SU-DHL-6 (cell line): ENCODE measurements at regions not wholly inside any gene's neighbourhood (a gene's known extent, or its start where the extent isn't known, plus 50 kb on each side); places are given as distances from the start of the nearest gene placed in this dataset.

Source experiments
- H2AFZ ChIP-seq: fragments of 200-600 bp; sonication (generic); 2 replicates; pipeline ENCODE4 v1.6.1; 2014; ENCODE audit warnings: low read depth, mild to moderate bottlenecking, moderate library complexity, mixed read lengths, antibody characterized with exemption, low read length; ENCODE audit not compliant: severe bottlenecking
- H3F3A ChIP-seq: fragments of 200-600 bp; shearing (Covaris generic); 2 replicates; pipeline ENCODE4 v1.6.0; 2016; ENCODE audit warnings: antibody characterized with exemption, mild to moderate bottlenecking; ENCODE audit not compliant: insufficient read depth
- H3K27ac ChIP-seq: fragments of 200-600 bp; sonication (generic); 2 replicates; pipeline ENCODE4 v1.5.1; 2016; ENCODE audit warnings: low read depth, mild to moderate bottlenecking, low read length, moderate library complexity, mixed read lengths
- H3K27me3 ChIP-seq: fragments of 200-600 bp; sonication (generic), shearing (Covaris generic); 2 replicates; pipeline ENCODE4 v1.6.0; 2014; ENCODE audit warnings: mild to moderate bottlenecking, low read length
- H3K36me3 ChIP-seq: fragments of 200-600 bp; sonication (generic); 2 replicates; pipeline ENCODE4 v1.6.1; 2014; ENCODE audit warnings: mild to moderate bottlenecking, low read length, mixed read lengths
- H3K4me2 ChIP-seq: fragments of 300-600, 200-600 bp; shearing (Covaris generic), sonication (generic); 2 replicates; pipeline ENCODE4 v1.6.0; 2014; ENCODE audit warnings: low read length, low read depth, mild to moderate bottlenecking; ENCODE audit not compliant: poor library complexity, severe bottlenecking
- H3K4me3 ChIP-seq: fragments of 200-600 bp; sonication (generic); 2 replicates; pipeline ENCODE4 v1.5.1; 2014; ENCODE audit warnings: antibody characterized with exemption, low read length, mild to moderate bottlenecking, mixed read lengths; ENCODE audit not compliant: insufficient read depth, poor library complexity, severe bottlenecking
- H3K79me2 ChIP-seq: fragments of 200-600 bp; sonication (generic); 2 replicates; pipeline ENCODE4 v1.6.1; 2014; ENCODE audit warnings: mild to moderate bottlenecking, low read length, moderate library complexity; ENCODE audit not compliant: insufficient read depth
- H3K9ac ChIP-seq: fragments of 200-600 bp; sonication (generic); 2 replicates; pipeline ENCODE4 v1.7.0; 2014; ENCODE audit warnings: mild to moderate bottlenecking, low read length
- H3K9me2 ChIP-seq: fragments of 200-600 bp; sonication (generic); replicated peaks from 2 replicates; pipeline ENCODE4 v1.6.1; 2014; ENCODE audit warnings: low read length; ENCODE audit not compliant: insufficient read depth
- H3K9me3 ChIP-seq: fragments of 200-600 bp; sonication (generic); 2 replicates; pipeline ENCODE4 v1.6.1; 2014; ENCODE audit warnings: low read length, mixed read lengths; ENCODE audit not compliant: insufficient read depth
- H4K20me1 ChIP-seq: fragments of 200-600 bp; sonication (generic); 2 replicates; pipeline ENCODE4 v1.6.1; 2014; ENCODE audit warnings: low read depth, mild to moderate bottlenecking, antibody characterized with exemption, low read length, moderate library complexity, mixed read lengths
- CTCF ChIP-seq: fragments of 200-600 bp; sonication (generic); IDR thresholded peaks from one replicate; pipeline ENCODE4 v1.5.1; 2017; ENCODE audit warnings: antibody characterized with exemption, mild to moderate bottlenecking, low read length, moderate library complexity; ENCODE audit not compliant: insufficient read depth, poor library complexity, severe bottlenecking
- EZH2phosphoT487 ChIP-seq: fragments of 200-600 bp; sonication (generic), shearing (Covaris generic); conservative IDR thresholded peaks from 2 replicates; pipeline ENCODE4 v1.6.1; 2018; ENCODE audit warnings: mild to moderate bottlenecking, antibody characterized with exemption, low read length, moderate library complexity, mixed read lengths

GRCh38 chr15:25240461-25241021 is 198.3 kb downstream of the UBE3A start:
- no peaks in the 10 kb centered on the region for H3F3A ChIP-seq
- H3K4me3 ChIP-seq, result no peak overlapping the region
- no peak overlapping the region for H3K27ac ChIP-seq
- H3K9me2 ChIP-seq, result no peaks in the 10 kb centered on the region
- no peaks in the 10 kb centered on the region for H3K36me3 ChIP-seq
- H3K4me2 ChIP-seq, result no peak overlapping the region
- TF ChIP-seq CTCF (no peak), EZH2phosphoT487 (no peak)
- no peak overlapping the region for H2AFZ ChIP-seq
- H3K9me3 ChIP-seq, result no peaks in the 10 kb centered on the region
- no peaks in the 10 kb centered on the region for H4K20me1 ChIP-seq
- no peaks in the 10 kb centered on the region for H3K79me2 ChIP-seq
- H3K9ac ChIP-seq, result no peak overlapping the region
- H3K27me3 ChIP-seq, result no peaks in the 10 kb centered on the region

DNA sequence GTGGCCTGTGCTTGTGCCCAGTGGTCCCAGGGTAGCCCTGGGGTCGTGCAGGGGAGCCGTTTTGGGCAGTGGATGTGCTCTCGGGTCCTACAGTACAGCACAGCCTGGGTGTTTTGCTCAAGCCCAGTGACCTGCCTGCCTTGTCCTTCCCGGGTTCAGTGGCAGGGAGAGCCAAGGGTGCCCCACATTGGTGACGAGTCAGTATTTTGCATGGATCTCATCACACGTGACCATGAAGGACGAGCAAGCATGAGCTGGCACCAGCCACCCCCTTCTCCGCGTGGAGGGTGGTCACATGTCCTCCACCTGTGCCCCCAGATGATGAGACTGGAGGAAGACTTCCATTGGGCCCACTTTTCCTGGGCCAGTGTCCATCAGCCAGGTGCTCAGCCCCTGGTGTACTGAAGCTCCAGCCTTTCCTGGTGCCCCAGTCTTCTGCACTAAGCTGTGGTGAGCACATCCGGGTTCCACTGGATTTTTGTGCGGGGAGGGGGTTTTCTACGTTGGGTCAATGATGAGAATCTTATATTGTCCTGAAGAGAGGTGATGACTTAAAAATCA is 197.5 kb downstream of the UBE3A start:
- no peaks in the 10 kb centered on the region for H3K9me3 ChIP-seq
- no peaks in the 10 kb centered on the region for H3F3A ChIP-seq
- no peak overlapping the region for H3K9ac ChIP-seq
- H4K20me1 ChIP-seq, result no peaks in the 10 kb centered on the region
- no peak overlapping the region for H3K27ac ChIP-seq
- H3K27me3 ChIP-seq, result no peaks in the 10 kb centered on the region
- H3K4me2 ChIP-seq, result no peak overlapping the region
- H3K9me2 ChIP-seq, result no peaks in the 10 kb centered on the region
- H3K36me3 ChIP-seq, result no peaks in the 10 kb centered on the region
- H3K79me2 ChIP-seq, result no peaks in the 10 kb centered on the region
- no peak overlapping the region for H3K4me3 ChIP-seq
- TF ChIP-seq EZH2phosphoT487, result no peak
- no peak overlapping the region for H2AFZ ChIP-seq

DNA sequence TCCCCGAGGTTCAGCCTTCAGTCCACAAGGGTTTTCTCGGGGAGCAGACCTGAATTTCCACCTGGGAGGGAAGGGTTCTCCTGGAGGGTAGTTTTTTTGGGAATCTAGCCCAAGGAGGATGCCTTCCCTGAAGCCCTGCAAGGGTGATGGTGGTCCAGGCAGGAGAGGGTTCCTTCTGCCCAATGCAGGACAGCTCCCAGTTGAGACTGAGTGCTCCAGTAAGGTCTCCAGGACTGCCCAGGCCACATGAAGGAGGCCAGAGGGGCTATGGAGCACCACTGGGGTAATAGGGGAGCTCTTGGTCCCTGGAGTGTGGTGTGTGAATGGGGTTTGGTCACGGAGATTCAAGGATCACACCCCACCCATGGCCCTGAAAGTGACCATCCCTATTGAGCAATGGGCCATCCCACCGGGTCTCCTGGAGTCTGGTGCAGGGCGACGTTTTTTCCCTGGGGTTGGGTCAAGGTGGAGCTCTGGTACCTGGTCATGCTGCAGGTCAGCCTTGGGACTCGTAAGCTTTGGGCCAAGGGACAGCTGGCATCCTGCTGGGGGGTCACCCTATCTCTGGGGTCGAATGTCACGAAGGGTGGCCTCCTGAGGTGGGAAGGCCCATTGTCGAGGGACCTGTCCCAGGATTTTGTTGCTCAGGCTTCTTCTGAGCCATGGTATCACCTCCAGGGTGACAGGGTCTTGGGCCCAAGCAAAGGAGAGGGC is 196.5 kb downstream of the UBE3A start:
- TF ChIP-seq CTCF (no peak), EZH2phosphoT487 (no peak)
- no peaks in the 10 kb centered on the region for H3K36me3 ChIP-seq
- H3K9me3 ChIP-seq, result no peaks in the 10 kb centered on the region

More for the DNA sequence above, 196.5 kb downstream of the UBE3A start:
- Histone ChIP-seq H3K4me2 (no peak overlapping the region), H4K20me1 (no peaks in the 10 kb centered on the region), H2AFZ (no peak overlapping the region), H3K9me2 (no peaks in the 10 kb centered on the region), H3K79me2 (no peaks in the 10 kb centered on the region), H3K4me3 (no peak overlapping the region), H3F3A (no peaks in the 10 kb centered on the region), H3K9ac (no peak overlapping the region), H3K27me3 (no peaks in the 10 kb centered on the region), H3K27ac (no peak overlapping the region)
